Posterior vena cava (tissue), 2 donors: ENCODE measurements at regions not wholly inside any gene's neighbourhood (a gene's known extent, or its start where the extent isn't known, plus 50 kb on each side); places are given as distances from the start of the nearest gene placed in this dataset.

Source experiments
- DNase-seq: peaks from one replicate; pipeline ENCODE4 v3.0.0-alpha.2; 2020; ENCODE audit warnings: low spot score
- intact Hi-C, 2 donors: fragments of 100-400 bp; cut with DNase I; formaldehyde crosslinking; loops; one replicate each; pipeline versions ENCODE4 v1.14.1 to v1.14.2; 2022 to 2023
- donor health status: DM: yes; HTN: yes; CAD: no.
- donor health status: DM: yes; HTN: yes; CAD: no.

GRCh38 chr14:26845151-26845818 is 247.5 kb upstream of the NOVA1 start:
- no peak for DNase-seq
- intact Hi-C loops: no loop called here

- intact Hi-C loops: no loop called here
- DNase-seq: no peak
These were observed 248.6 kb upstream of the NOVA1 start for GRCh38 chr14:26846388-26846787.

GRCh38 chr14:26849514-26849913 is 251.7 kb upstream of the NOVA1 start:
- DNase-seq: no peak
- intact Hi-C loops: no loop called here

- intact Hi-C loops: no loop called here
- DNase-seq: no peak
These were observed 254.0 kb upstream of the NOVA1 start for GRCh38 chr14:26851793-26852192.

- intact Hi-C loops: no loop called here
- no peak for DNase-seq
These were observed 257.4 kb upstream of the NOVA1 start for GRCh38 chr14:26855077-26855753.

GRCh38 chr14:26856876-26857518 is 259.2 kb upstream of the NOVA1 start:
- DNase-seq: no peak

GRCh38 chr14:26859483-26859882 is 261.6 kb upstream of the NOVA1 start:
- intact Hi-C loops: no loop called here
- DNase-seq: no peak

More at GRCh38 chr14:26856876-26857518, 259.2 kb upstream of the NOVA1 start:
- intact Hi-C loops: no loop called here

- no peak for DNase-seq
- intact Hi-C loops: no loop called here
These were observed 262.3 kb upstream of the NOVA1 start for GRCh38 chr14:26860111-26860510.

GRCh38 chr14:26863736-26864135 is 265.9 kb upstream of the NOVA1 start:
- intact Hi-C loops: no loop called here

GRCh38 chr14:26866721-26867120 is 268.9 kb upstream of the NOVA1 start:
- no peak for DNase-seq
- intact Hi-C loops: no loop called here

More at GRCh38 chr14:26863736-26864135, 265.9 kb upstream of the NOVA1 start:
- DNase-seq: no peak

- intact Hi-C loops: no loop called here
- no peak for DNase-seq
These were observed 269.4 kb upstream of the NOVA1 start for GRCh38 chr14:26867171-26867757.

- DNase-seq: no peak
- intact Hi-C loops: no loop called here
These were observed 272.3 kb upstream of the NOVA1 start for GRCh38 chr14:26870096-26870495.

GRCh38 chr14:26870722-26871617 is 273.1 kb upstream of the NOVA1 start:
- no peak for DNase-seq
- intact Hi-C loops: no loop called here

GRCh38 chr14:26872515-26873361 is 274.9 kb upstream of the NOVA1 start:
- intact Hi-C loops: no loop called here
- DNase-seq: no peak

- no peak for DNase-seq
- intact Hi-C loops: no loop called here
These were observed 275.6 kb upstream of the NOVA1 start for GRCh38 chr14:26873362-26873960.

GRCh38 chr14:26887847-26888246 is 290.0 kb upstream of the NOVA1 start:
- intact Hi-C loops: loop anchor here in 1 of 2 donors (10.0 kb wide), 1 partner anchor 87 kb away; no protein-coding TSS in a partner anchor
- DNase-seq: peak; percentile 79

GRCh38 chr14:26888592-26888991 is 290.8 kb upstream of the NOVA1 start:
- DNase-seq: no peak
- intact Hi-C loops: loop anchor here in 1 of 2 donors (10.0 kb wide), 1 partner anchor 86 kb away; no protein-coding TSS in a partner anchor

- no peak for DNase-seq
- intact Hi-C loops: no loop called here
These were observed 298.6 kb upstream of the NOVA1 start for GRCh38 chr14:26896447-26896846.
